ENCODE measurements at regions not wholly inside any gene's neighbourhood (a gene's known extent, or its start where the extent isn't known, plus 50 kb on each side); places are given as distances from the start of the nearest gene placed in this dataset.

DNA sequence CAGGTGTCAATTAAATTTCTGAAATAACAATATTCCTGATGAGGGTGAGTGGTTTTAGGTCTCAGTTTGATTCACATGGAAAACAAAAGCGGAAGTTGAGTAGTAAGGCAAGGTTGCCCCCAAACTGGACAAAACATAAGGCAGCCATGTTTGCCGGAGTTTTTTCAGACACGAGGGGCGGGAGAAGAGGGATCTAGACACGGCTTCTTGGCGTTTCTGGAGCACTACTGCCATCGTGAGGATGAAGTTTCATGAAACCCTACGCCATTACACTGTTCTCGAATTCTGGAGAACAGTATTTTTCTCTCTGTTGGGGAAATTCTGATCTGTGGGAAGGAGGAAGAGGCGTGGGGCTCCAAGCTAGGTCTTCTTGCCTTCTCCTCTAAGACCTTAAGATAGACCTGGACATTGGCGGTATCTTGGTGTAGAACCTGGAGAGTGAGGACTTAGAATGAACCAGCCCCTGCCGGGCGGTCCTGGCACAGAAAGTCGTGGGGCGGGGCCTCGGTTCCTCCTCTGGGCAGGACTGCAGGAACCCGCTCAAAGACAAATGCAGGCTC lies 160.3 kb downstream of the OR13H1 start:
- DNase-seq: no peak

GRCh38 chrX:131709553-131709952 lies 165.7 kb downstream of the OR13H1 start:
- no peak for DNase-seq

DNA sequence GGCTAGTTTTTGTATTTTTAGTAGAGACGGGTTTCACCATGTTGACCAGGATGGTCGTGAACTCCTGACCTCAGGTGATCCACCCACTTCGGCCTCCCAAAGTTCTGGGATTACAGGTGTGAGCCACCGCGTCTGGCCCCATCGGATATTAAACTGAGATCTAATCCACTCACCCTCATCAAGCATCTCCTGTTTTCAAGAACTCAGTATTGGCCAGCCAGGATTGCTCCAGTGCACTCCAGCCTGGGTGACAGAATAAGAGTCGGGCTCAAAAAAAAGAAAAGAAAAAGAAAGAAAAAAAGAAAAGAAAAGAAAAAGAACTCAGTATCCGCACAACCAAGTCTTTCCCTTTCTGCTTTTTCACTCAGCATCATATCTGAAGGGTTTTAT lies 167.6 kb downstream of the OR13H1 start:
- no peak for DNase-seq

GRCh38 chrX:131723646-131724045 lies 179.8 kb downstream of the OR13H1 start:
- DNase-seq: no peak

- DNase-seq: no peak
Observed at GRCh38 chrX:131724292-131724691, 180.4 kb downstream of the OR13H1 start.

DNA sequence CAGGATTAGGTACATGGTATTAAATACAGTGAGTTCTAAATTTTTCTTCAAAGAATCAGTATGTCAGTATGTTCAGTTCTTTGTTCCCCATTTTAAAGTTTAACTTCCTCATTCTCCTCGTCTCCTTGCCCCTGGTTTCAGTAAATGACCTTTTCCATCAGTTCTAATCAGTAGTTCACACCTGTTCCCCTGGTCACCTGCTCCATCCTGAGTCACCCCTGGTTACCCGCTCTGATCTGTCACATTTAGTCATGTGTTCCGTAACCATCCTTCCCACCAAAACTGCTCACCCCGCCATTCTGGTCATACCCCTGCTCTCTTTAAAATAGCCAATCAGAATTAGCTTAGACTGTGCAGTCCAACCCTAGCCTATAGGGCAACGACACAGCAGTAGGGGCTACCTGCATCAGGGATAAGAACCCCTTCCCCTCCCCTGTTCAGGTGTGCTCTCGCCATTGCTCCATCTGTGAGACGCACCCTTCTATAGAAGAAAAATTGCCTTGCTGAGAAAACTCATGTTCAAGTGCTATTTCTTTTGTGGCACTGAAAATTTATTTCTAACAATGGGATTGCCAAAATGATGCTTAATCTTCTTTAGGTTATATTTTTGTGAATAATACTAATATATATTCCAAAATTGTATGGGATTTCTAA lies 181.3 kb downstream of the OR13H1 start:
- DNase-seq: no peak

DNA sequence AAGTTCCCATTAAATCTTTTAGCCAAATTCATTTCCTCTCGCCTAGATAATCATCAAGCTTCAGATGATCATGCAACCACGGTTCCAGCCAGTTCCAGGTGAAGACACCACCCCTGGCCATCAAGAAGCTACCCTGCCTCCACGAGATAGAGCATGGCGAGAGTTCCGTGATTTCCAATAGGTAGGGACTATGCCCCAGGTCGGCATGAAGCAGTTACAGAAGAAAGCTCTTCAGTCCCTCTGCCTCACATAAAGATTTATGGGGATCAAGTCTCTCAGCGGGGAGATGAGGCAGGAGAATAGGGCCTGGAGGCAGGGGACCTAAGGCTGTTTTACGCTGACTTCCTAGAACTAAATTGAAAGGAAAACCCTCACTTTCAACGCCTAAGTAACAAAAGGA lies 183.9 kb downstream of the OR13H1 start:
- no peak for DNase-seq

DNA sequence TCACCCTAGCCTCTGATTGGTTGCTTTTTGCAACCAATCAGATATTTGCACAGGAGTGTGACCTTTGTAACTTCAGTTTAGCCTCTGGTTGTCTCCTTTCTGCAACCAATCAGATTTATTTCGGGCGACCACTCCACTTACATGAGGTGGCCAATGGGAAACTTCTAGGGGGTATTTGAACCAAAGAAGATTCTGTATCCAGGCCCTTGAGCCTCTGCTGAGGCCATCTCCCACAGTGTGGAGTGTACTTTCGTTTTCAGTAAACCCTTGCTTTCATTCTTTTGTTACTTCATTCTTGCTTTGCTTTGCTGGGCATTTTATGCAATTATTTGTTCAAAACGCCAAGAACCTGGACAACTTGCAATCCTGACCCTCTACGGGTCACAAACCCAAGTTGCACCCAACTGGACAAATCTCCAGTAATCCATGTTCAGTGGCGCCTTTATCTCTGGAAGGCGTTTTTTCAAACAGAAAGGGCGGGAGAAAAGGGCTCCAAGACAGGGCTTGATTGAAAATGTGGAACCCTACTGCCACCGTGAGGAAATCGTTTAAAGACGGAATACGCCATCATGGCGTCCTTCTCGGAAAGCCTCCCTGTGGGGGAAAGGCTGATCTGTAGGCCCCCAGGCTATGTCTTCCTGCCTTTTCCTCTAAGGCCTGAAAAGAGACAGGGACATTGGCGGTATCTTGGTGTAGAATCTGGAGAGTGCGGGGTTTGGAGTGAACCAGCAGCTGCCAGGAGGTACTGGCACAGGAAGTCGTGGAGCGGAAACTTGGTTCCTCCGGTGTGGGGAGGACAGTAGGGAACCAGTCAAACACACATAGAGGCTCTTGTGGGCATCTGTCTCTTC lies 184.6 kb downstream of the OR13H1 start:
- DNase-seq: no peak

GRCh38 chrX:131729295-131729694 lies 185.4 kb downstream of the OR13H1 start:
- DNase-seq: no peak

DNA sequence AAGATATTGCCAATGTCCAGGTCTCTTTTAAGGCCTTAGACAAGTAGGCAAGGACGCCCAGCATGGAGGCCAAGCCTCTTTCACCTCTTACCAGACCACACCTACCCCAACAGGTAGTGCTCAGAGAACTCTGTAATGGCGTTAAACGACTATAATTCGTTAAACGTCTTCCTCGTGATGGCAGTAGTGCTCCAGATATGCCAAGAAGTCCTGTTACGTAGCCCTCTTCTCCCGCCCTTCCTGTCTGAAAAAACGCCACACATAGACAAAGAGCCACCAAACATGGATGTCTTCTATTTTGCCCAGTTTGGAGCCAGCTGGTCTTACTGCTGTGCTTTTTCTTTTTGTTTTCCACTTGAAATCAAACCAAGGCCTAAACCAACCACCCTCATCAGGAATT lies 190.7 kb downstream of the OR13H1 start:
- DNase-seq: no peak

GRCh38 chrX:131735127-131735526 lies 191.3 kb downstream of the OR13H1 start:
- DNase-seq: no peak

DNA sequence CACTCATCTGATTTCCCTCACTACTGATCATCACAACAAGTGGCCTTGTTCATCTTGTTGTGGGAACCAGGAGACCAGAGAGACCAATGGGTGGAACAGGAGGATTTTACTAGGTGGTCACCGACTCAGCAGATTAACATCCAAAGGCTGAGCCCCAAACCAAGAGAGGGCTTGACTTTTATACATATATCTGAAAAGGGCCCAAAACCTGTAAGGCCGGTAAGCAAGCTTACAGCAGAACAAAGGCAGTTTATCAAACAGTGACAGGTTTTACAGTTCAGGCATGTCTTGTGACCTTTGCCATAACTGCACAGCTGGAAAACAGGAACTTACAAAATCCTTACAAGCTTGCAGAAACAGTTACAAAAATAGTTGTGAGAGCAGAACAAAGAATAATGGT lies 195.9 kb downstream of the OR13H1 start:
- no peak for DNase-seq

DNA sequence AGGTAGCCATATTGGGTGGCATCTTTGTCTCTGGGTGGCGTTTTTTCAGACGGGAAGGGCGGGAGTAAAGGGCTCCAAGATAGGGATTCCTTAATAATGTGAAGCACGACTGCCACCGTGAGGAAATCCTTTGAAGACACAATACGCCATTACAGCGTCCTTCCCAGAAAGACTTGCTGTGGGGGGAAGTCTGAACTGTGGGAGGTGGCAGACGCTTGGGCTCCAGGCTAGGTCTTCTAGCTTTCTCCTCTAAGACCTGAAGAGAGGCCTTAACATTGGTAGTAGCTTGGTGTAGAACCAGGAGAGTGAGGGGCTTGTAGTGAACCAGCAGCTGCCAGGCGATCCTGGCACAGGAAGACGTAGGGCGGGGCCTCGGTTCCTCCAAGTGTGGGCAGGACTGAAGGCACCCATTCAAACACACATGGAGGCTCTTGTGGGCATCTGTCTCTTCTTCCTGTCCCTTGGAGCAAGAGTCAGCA lies 197.3 kb downstream of the OR13H1 start:
- no peak for DNase-seq

DNA sequence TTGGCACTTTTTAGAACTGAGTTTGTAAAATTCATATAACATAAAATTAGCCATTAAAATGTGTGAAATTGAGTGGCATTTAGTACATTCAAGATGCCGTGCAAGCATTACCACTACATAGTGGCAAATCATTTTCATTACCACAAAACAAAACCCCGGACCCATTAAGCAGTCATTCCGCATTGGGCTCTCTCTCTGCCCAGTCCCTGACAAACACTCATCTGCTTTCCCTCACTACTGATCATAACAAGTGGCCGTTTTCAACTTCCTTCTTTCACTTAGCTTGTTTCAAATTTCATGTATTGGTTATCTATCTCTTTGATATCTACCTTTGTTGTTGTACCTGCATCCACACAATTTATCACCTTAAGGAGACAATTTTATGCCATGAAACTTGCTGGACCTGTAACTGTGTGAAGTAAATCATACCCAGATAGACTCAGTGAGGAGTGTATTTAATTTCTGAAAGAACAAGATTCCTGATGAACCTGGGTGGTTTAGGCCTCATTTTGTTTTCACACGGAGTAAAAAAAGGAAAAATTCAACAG lies 202.1 kb downstream of the OR13H1 start:
- DNase-seq: no peak

DNA sequence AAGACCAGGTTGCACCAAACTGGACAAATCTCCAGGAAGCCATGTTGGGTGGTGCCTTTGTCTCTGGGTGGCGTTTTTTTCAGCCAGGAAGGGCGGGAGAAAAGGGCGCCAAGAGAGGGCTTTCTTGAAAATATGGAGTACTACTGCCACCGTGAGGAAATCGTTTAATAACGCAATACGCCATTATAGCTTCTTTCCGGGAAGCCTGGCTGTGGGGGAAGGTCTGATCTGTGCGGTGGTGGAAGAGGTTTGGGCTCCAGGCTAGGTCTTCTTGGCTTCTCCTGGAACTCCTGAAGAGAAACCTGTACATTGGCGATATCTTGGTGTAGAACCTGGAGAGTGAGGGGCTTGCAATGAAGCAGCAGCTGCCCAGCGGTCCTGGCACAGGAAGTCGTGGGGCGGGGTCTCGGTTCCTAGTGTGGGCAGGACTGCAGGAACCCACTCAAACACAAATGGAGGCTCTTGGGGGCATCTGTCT lies 202.7 kb downstream of the OR13H1 start:
- no peak for DNase-seq

GRCh38 chrX:131747173-131747572 lies 203.3 kb downstream of the OR13H1 start:
- DNase-seq: no peak

GRCh38 chrX:131752493-131753198 lies 208.8 kb downstream of the OR13H1 start:
- no peak for DNase-seq

DNA sequence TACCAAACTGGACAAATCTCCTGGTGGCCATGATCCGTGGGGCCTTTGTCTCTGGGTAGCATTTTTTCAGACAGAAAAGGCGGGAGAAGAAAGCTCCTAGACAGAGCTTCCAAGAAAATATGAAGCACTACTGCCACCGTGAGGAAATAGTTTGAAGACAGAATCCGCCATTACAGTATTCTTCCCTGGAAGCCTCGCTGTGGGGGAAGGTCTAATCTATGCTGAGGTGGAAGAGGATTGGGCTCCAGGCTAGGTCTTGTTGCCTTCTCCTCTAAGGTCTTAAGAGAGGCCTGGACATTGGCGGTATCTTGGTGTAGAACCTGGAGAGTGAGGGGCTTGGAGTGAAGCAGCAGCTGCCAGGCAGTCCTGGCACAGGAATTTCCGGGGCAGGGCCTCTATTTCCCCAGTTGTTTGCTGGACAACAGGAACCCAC lies 218.9 kb downstream of the OR13H1 start:
- no peak for DNase-seq

DNA sequence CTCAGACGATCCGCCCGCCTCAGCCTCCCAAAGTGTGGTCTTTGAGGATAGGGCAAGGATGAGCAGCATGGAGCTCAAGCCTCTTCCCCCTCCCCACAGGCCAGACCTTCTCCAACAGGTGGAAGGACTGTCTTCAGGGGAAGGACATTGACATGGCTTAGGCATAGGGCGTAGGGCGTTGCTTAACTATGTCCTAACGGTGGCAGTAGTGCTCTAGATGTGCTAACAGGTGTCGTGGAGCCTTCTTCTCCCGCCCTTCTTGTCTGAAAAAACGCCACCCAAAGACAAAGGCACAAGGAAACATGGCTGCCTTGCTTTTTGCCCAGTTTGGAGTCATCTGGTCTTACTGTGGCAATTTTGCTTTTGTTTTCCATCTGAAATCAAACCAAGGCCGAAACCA lies 219.8 kb downstream of the OR13H1 start:
- DNase-seq: no peak

GRCh38 chrX:131764216-131764615 lies 220.3 kb downstream of the OR13H1 start:
- no peak for DNase-seq

DNA sequence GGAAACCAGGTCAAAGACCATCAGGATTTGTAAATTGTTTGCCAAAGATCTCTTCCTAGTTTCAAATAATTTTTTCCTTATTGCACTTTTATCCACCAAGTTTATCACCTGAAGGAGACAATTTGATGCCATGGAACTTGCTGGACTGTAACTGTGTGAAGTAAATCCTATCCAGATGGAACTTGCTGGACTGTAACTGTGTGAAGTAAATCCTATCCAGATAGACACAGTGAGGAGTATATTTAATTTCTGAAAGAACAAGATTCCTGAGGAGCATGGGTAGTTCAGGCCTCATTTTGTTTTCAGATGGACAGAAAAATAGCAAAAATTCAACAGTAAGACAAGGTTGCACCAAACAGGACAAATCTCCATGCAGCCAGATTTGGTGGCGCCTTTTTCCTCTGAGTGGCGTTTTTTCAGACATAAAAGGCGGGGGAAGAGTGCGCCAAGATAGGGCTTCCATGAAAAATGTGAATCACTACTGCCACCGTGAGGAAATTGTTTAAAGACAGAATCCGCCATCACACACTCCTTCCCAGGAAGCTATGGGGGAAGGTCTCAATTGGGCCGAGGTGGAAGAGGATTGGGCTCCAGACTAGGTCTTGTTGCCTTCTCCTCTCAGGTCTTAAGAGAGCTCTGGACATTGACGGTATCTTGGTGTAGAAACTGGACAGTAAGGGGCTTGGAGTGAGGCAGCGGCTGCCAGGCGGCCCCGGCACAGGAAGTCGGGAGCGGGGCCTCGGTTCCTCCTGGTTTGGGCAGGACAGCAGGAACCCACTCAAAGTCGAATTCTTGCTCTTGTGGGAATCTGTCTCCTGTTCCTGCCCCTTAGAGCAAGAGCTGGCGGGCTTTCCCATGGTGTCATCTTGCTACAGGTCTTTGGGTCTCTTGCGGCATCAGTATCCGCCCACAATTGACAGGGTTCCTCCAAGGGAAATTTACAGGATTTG lies 234.7 kb downstream of the OR13H1 start:
- DNase-seq: no peak

GRCh38 chrX:131779306-131779705 lies 235.4 kb downstream of the OR13H1 start:
- no peak for DNase-seq

Data from left hindlimb (tissue), 1 donor.